ENCODE measurements at regions not wholly inside any gene's neighbourhood (a gene's known extent, or its start where the extent isn't known, plus 50 kb on each side); places are given as distances from the start of the nearest gene placed in this dataset.

GRCh38 chr11:105332171-105332570 is 192.6 kb upstream of the CARD18 start (continued):
- TF ChIP-seq, protein P1, sequence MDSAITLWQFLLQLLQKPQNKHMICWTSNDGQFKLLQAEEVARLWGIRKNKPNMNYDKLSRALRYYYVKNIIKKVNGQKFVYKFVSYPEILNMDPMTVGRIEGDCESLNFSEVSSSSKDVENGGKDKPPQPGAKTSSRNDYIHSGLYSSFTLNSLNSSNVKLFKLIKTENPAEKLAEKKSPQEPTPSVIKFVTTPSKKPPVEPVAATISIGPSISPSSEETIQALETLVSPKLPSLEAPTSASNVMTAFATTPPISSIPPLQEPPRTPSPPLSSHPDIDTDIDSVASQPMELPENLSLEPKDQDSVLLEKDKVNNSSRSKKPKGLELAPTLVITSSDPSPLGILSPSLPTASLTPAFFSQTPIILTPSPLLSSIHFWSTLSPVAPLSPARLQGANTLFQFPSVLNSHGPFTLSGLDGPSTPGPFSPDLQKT (IDR thresholded peaks at IDR 0.05; ENCODE audit: borderline replicate concordance, low read depth, low read length) = no peak

GRCh38 chr11:105328061-105328460 is 188.5 kb upstream of the CARD18 start:
- Histone ChIP-seq H3K4me1 (ENCODE audit: control insufficient read depth, insufficient read depth, low read length) (no peaks in the 10 kb centered on the region), H3K27ac (ENCODE audit: extremely low read depth, low read depth, low read length) (no peak overlapping the region), H3K36me3 (ENCODE audit: control insufficient read depth in 2 of 2, insufficient read depth in 1 of 2, low read length in 2 of 2) (no peaks in the 10 kb centered on the region), H3K9me3 (ENCODE audit: control insufficient read depth, insufficient read depth, low read depth, low read length) (no peaks in the 10 kb centered on the region), H3K4me3 (ENCODE audit: low read depth, low read length) (no peak overlapping the region)
- TF ChIP-seq ZBTB26 (tag by site-specific recombination; optimal IDR thresholded peaks at IDR 0.05) (no peak), ZNF350 (tag by site-specific recombination; IDR thresholded peaks at IDR 0.05) (no peak), ZNF549 (tag by site-specific recombination; IDR thresholded peaks at IDR 0.05) (no peak), ZNF530 (tag by site-specific recombination; IDR thresholded peaks at IDR 0.05; ENCODE audit: low read depth) (no peak), ZNF354C (tag by site-specific recombination; IDR thresholded peaks at IDR 0.05; ENCODE audit: borderline replicate concordance, low read depth) (no peak), ZBTB49 (tag by site-specific recombination; IDR thresholded peaks at IDR 0.05; ENCODE audit: low read depth) (no peak), ZNF600 (tag by site-specific recombination; IDR thresholded peaks at IDR 0.05) (no peak), ZNF585B (tag by site-specific recombination; IDR thresholded peaks at IDR 0.05) (no peak), MZF1 (tag by site-specific recombination; IDR thresholded peaks at IDR 0.05; ENCODE audit: borderline replicate concordance) (no peak), KLF10 (tag by site-specific recombination; IDR thresholded peaks at IDR 0.05) (no peak), ZBTB8A (tag by site-specific recombination; IDR thresholded peaks at IDR 0.05) (no peak), ZXDB (tag by site-specific recombination; IDR thresholded peaks at IDR 0.05) (no peak), ZNF580 (tag by site-specific recombination; IDR thresholded peaks at IDR 0.05) (no peak), ZNF776 (tag by site-specific recombination; IDR thresholded peaks at IDR 0.05; ENCODE audit: borderline replicate concordance) (no peak), ZNF239 (tag by site-specific recombination; IDR thresholded peaks at IDR 0.05) (no peak), HOXD13 (CRISPR knock-in tag; IDR thresholded peaks at IDR 0.05; ENCODE audit: borderline replicate concordance) (no peak)
- TF ChIP-seq, protein P2, sequence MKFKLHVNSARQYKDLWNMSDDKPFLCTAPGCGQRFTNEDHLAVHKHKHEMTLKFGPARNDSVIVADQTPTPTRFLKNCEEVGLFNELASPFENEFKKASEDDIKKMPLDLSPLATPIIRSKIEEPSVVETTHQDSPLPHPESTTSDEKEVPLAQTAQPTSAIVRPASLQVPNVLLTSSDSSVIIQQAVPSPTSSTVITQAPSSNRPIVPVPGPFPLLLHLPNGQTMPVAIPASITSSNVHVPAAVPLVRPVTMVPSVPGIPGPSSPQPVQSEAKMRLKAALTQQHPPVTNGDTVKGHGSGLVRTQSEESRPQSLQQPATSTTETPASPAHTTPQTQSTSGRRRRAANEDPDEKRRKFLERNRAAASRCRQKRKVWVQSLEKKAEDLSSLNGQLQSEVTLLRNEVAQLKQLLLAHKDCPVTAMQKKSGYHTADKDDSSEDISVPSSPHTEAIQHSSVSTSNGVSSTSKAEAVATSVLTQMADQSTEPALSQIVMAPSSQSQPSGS (tag by site-specific recombination; IDR thresholded peaks at IDR 0.05; ENCODE audit: low read depth) = no peak
- TF ChIP-seq, protein P3, sequence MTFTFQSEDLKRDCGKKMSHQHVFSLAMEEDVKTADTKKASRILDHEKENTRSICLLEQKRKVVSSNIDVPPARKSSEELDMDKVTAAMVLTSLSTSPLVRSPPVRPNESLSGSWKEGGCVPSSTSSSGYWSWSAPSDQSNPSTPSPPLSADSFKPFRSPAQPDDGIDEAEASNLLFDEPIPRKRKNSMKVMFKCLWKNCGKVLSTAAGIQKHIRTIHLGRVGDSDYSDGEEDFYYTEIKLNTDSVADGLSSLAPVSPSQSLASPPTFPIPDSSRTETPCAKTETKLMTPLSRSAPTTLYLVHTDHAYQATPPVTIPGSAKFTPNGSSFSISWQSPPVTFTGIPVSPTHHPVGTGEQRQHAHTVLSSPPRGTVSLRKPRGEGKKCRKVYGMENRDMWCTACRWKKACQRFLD (tag by site-specific recombination; IDR thresholded peaks at IDR 0.05) = no peak
- POLR2A ChIA-PET = interaction anchor here (0.6 kb wide), 1 partner anchor 1097 kb away, joined by 3 read pairs; no protein-coding TSS in a partner anchor
- CTCF ChIA-PET = interaction anchor here (0.6 kb wide), 1 partner anchor 327 kb away, joined by 3 read pairs; no protein-coding TSS in a partner anchor
